GM12878 (cell line): ENCODE measurements at regions not wholly inside any gene's neighbourhood (a gene's known extent, or its start where the extent isn't known, plus 50 kb on each side); places are given as distances from the start of the nearest gene placed in this dataset.

Experiments used
- ATF3 ChIP-seq: IDR thresholded peaks from 2 replicates; pipeline ENCODE4 v1.6.1; 2011; ENCODE audit warnings: low read depth, mild to moderate bottlenecking, low read length, moderate library complexity, borderline replicate concordance; ENCODE audit errors: extremely low read depth
- POLR2A ChIP-seq: IDR thresholded peaks from 2 replicates; pipeline ENCODE4 v1.6.1; 2011; ENCODE audit warnings: low read depth, mild to moderate bottlenecking, low read length
- TF ChIP-seq, protein P1 (sequence below), 3 experiments: IDR thresholded peaks in 2 of 3; conservative IDR thresholded peaks in 1 of 3; 2 replicates each; pipeline ENCODE4 v1.5.1; 2011; ENCODE audit warnings: low read depth in 3 of 3, low read length in 3 of 3, mild to moderate bottlenecking in 3 of 3, control low read depth in 2 of 3, moderate library complexity in 2 of 3, inconsistent platforms in 1 of 3, mixed read lengths in 1 of 3; ENCODE audit not compliant: control insufficient read depth in 2 of 3, insufficient read depth in 1 of 3; ENCODE audit errors: extremely low read depth in 1 of 3

- TF ChIP-seq ATF3 (no peak), POLR2A (no peak)
- TF ChIP-seq, protein P1, sequence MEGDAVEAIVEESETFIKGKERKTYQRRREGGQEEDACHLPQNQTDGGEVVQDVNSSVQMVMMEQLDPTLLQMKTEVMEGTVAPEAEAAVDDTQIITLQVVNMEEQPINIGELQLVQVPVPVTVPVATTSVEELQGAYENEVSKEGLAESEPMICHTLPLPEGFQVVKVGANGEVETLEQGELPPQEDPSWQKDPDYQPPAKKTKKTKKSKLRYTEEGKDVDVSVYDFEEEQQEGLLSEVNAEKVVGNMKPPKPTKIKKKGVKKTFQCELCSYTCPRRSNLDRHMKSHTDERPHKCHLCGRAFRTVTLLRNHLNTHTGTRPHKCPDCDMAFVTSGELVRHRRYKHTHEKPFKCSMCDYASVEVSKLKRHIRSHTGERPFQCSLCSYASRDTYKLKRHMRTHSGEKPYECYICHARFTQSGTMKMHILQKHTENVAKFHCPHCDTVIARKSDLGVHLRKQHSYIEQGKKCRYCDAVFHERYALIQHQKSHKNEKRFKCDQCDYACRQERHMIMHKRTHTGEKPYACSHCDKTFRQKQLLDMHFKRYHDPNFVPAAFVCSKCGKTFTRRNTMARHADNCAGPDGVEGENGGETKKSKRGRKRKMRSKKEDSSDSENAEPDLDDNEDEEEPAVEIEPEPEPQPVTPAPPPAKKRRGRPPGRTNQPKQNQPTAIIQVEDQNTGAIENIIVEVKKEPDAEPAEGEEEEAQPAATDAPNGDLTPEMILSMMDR (IDR thresholded peaks at IDR 0.05 in 2 of 3, conservative IDR thresholded peaks at IDR 0.05 in 1 of 3; ENCODE audit: control insufficient read depth in 2 of 3, extremely low read depth in 1 of 3, insufficient read depth in 1 of 3, low read depth in 3 of 3, low read length in 3 of 3) = no peak
These were observed 387.9 kb upstream of the RPS6KA3 start for GRCh38 chrX:20654596-20655106.
